Vagina (tissue), 2 donors: ENCODE measurements at regions not wholly inside any gene's neighbourhood (a gene's known extent, or its start where the extent isn't known, plus 50 kb on each side); places are given as distances from the start of the nearest gene placed in this dataset.

Source experiments
- POLR2AphosphoS5 ChIP-seq, 2 donors: sonication (generic); formaldehyde crosslinking; IDR thresholded peaks; one replicate each; pipeline ENCODE4 v1.9.0; 2017; ENCODE audit warnings: antibody characterized with exemption in 2 of 2, mild to moderate bottlenecking in 2 of 2, low read depth in 1 of 2; ENCODE audit not compliant: insufficient read depth in 1 of 2
- TF ChIP-seq, protein P1 (sequence below), 3 experiments: fragments of 450-650 bp in 2 of 3; fragments of 200-600 bp in 1 of 3; sonication (generic) in 1 of 3; IDR thresholded peaks; one replicate each; pipeline ENCODE4 v1.5.1; 2017 to 2019; ENCODE audit warnings: antibody characterized with exemption in 3 of 3, mild to moderate bottlenecking in 2 of 3, moderate library complexity in 2 of 3

GRCh38 chr2:118523761-118524160 is 323.7 kb downstream of the EN1 start:
- TF ChIP-seq POLR2AphosphoS5 (IDR thresholded peaks at IDR 0.05; ENCODE audit: insufficient read depth in 1 of 2, low read depth in 1 of 2) = no peak
- TF ChIP-seq, protein P1, sequence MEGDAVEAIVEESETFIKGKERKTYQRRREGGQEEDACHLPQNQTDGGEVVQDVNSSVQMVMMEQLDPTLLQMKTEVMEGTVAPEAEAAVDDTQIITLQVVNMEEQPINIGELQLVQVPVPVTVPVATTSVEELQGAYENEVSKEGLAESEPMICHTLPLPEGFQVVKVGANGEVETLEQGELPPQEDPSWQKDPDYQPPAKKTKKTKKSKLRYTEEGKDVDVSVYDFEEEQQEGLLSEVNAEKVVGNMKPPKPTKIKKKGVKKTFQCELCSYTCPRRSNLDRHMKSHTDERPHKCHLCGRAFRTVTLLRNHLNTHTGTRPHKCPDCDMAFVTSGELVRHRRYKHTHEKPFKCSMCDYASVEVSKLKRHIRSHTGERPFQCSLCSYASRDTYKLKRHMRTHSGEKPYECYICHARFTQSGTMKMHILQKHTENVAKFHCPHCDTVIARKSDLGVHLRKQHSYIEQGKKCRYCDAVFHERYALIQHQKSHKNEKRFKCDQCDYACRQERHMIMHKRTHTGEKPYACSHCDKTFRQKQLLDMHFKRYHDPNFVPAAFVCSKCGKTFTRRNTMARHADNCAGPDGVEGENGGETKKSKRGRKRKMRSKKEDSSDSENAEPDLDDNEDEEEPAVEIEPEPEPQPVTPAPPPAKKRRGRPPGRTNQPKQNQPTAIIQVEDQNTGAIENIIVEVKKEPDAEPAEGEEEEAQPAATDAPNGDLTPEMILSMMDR (IDR thresholded peaks at IDR 0.05) = no peak
